K562 (cell line): ENCODE measurements at regions not wholly inside any gene's neighbourhood (a gene's known extent, or its start where the extent isn't known, plus 50 kb on each side); places are given as distances from the start of the nearest gene placed in this dataset.

ENCODE experiments used
- ATAC-seq: fragments of 200-7000 bp; cut with Tn5 transposase; 3 replicates; pipeline ENCODE4 v1.9.1; 2020; ENCODE audit warnings: moderate library complexity
- BruUV-seq: library from RNA; stranded (reverse); fragments of 400-500 nt; replicated peaks from 2 replicates; lab custom pipeline; 2021; lab: Mats Ljungman, UMichigan
- CTCF ChIA-PET: fragments of 300-600 bp; formaldehyde crosslinking; extraction: SDS; loops from one replicate; lab custom pipeline; 2021; ENCODE audit warnings: low intra/inter-chr PET ratio; lab: Yijun Ruan, JAX
- POLR2A ChIA-PET: fragments of 300-600, 350-650 bp; sonication (Branson Sonifier 250); formaldehyde crosslinking; extraction: SDS; loops from one replicate; lab custom pipeline; 2021; ENCODE audit warnings: antibody characterized with exemption, inconsistent platforms; lab: Yijun Ruan, JAX
- DNase-seq, 4 experiments: peaks; one replicate each; pipeline versions ENCODE4 v3.0.0 to v3.0.0-alpha.2; 2011 to 2018; ENCODE audit warnings: low spot score in 3 of 4, mixed read lengths in 3 of 4; ENCODE audit errors: extremely low read depth in 1 of 4
- FAIRE-seq: peaks from 2 replicates; lab custom pipeline; 2011; peaks lifted over from hg19 to GRCh38; lab: Jason Lieb, UNC
- H2AFZ ChIP-seq: 2 replicates; pipeline ENCODE4 v1.6.0; 2011; ENCODE audit warnings: low read depth, low read length, control low read depth, inconsistent platforms
- H3K27ac ChIP-seq: fragments of 200-600 bp; 3 replicates; pipeline ENCODE4 v1.8.0; 2011; ENCODE audit warnings: low read depth, mild to moderate bottlenecking, control low read depth, inconsistent platforms, low read length, moderate library complexity, mixed read lengths; ENCODE audit errors: extremely low read depth
- H3K27me3 ChIP-seq, 2 experiments: fragments of 300-600 bp in 1 of 2; 2 replicates in 1 of 2; 3 replicates in 1 of 2; pipeline versions ENCODE4 v1.6.0 to v1.8.0; 2011; ENCODE audit warnings: inconsistent platforms in 2 of 2, low read length in 2 of 2, mild to moderate bottlenecking in 1 of 2, mixed read lengths in 1 of 2, moderate library complexity in 1 of 2; ENCODE audit not compliant: control insufficient read depth in 2 of 2, insufficient read depth in 2 of 2
- H3K36me3 ChIP-seq: fragments of 300-600 bp; 3 replicates; pipeline ENCODE4 v1.8.0; 2011; ENCODE audit warnings: mild to moderate bottlenecking, low read length, inconsistent platforms; ENCODE audit not compliant: control insufficient read depth, insufficient read depth
- H3K4me1 ChIP-seq, 2 experiments: fragments of 200-600 bp in 1 of 2; replicated peaks in 1 of 2; 2 replicates in 1 of 2; 3 replicates in 1 of 2; pipeline versions ENCODE4 v1.5.1 to v1.8.0; 2011; ENCODE audit warnings: inconsistent platforms in 2 of 2, low read length in 2 of 2, mild to moderate bottlenecking in 1 of 2, mixed read lengths in 1 of 2, moderate library complexity in 1 of 2; ENCODE audit not compliant: control insufficient read depth in 2 of 2, insufficient read depth in 2 of 2
- H3K4me2 ChIP-seq: 2 replicates; pipeline ENCODE4 v1.6.1; 2011; ENCODE audit warnings: low read length, control low read depth, inconsistent platforms, mixed read lengths; ENCODE audit not compliant: insufficient read depth
- H3K4me3 ChIP-seq: fragments of 200-600 bp; sonication (generic), shearing (Covaris generic); 2 replicates; pipeline ENCODE4 v1.5.1; 2016; ENCODE audit warnings: control low read depth, inconsistent platforms
- H3K79me2 ChIP-seq: fragments of 200-600 bp; 3 replicates; pipeline ENCODE4 v1.8.0; 2011; ENCODE audit warnings: low read length, inconsistent platforms; ENCODE audit not compliant: control insufficient read depth, insufficient read depth
- H3K9ac ChIP-seq, 2 experiments: 2 replicates each; pipeline versions ENCODE4 v1.6.0 to v1.6.1; 2011; ENCODE audit warnings: low read depth in 2 of 2, low read length in 2 of 2, control low read depth in 1 of 2, inconsistent platforms in 1 of 2, mild to moderate bottlenecking in 1 of 2, mixed read lengths in 1 of 2; ENCODE audit not compliant: insufficient read depth in 1 of 2
- H3K9me1 ChIP-seq: one replicate; pipeline ENCODE4 v1.6.0; 2011; ENCODE audit warnings: inconsistent platforms, mild to moderate bottlenecking, low read length, moderate library complexity; ENCODE audit not compliant: control insufficient read depth, insufficient read depth
- H3K9me3 ChIP-seq: replicated peaks from 2 replicates; pipeline ENCODE4 v1.5.1; 2011; ENCODE audit warnings: low read depth, low read length, inconsistent platforms; ENCODE audit not compliant: control insufficient read depth, insufficient read depth
- H4K20me1 ChIP-seq: replicated peaks from 2 replicates; pipeline ENCODE4 v1.6.1; 2011; ENCODE audit warnings: low read length, inconsistent platforms, mixed read lengths; ENCODE audit not compliant: control insufficient read depth, insufficient read depth
- CSDE1 ChIP-seq, 2 experiments: fragments of 450-650 bp; IDR thresholded peaks; 2 replicates each; pipeline ENCODE4 v1.6.1; 2016; ENCODE audit warnings: mild to moderate bottlenecking in 1 of 2
- DDX20 ChIP-seq: fragments of 450-650 bp; IDR thresholded peaks from 2 replicates; pipeline ENCODE4 v1.6.1; 2016; ENCODE audit warnings: missing genetic modification characterization, low read depth, mild to moderate bottlenecking, missing compliant biosample characterization, moderate library complexity
- DIDO1 ChIP-seq: fragments of 450-650 bp; IDR thresholded peaks from 2 replicates; pipeline ENCODE4 v1.6.1; 2016; ENCODE audit warnings: low read depth, missing biosample characterization, missing genetic modification characterization
- DPF2 ChIP-seq: fragments of 450-650 bp; IDR thresholded peaks from 2 replicates; pipeline ENCODE4 v1.6.1; 2016
- FOXP4 ChIP-seq: sonication (generic); formaldehyde crosslinking; IDR thresholded peaks from 2 replicates; pipeline ENCODE4 v1.8.0; 2022; ENCODE audit warnings: mild to moderate bottlenecking, missing genetic modification reagents, borderline replicate concordance
- MCM3 ChIP-seq: fragments of 450-650 bp; IDR thresholded peaks from 2 replicates; pipeline ENCODE4 v1.6.1; 2016
- PCBP1 ChIP-seq: fragments of 200-400 bp; formaldehyde crosslinking; IDR thresholded peaks from 2 replicates; pipeline ENCODE4 v1.6.1; 2018; ENCODE audit warnings: mild to moderate bottlenecking, low read depth, low read length; ENCODE audit not compliant: poor library complexity, severe bottlenecking
- PHF20 ChIP-seq: fragments of 450-650 bp; IDR thresholded peaks from 2 replicates; pipeline ENCODE4 v1.6.1; 2018; ENCODE audit not compliant: partially characterized antibody
- PYGO2 ChIP-seq: fragments of 450-650 bp; IDR thresholded peaks from 2 replicates; pipeline ENCODE4 v1.6.1; 2016; ENCODE audit warnings: mild to moderate bottlenecking, missing genetic modification characterization, moderate library complexity, missing compliant biosample characterization
- ZNF639 ChIP-seq, 2 experiments: fragments of 200-800 bp in 1 of 2; sonication (Bioruptor generic) in 1 of 2; sonication (generic) in 1 of 2; formaldehyde crosslinking in 1 of 2; IDR thresholded peaks in 1 of 2; conservative IDR thresholded peaks in 1 of 2; 2 replicates each; pipeline versions ENCODE4 v1.5.0 to v1.6.1; 2016 to 2020; ENCODE audit warnings: missing compliant biosample characterization in 1 of 2, missing genetic modification characterization in 1 of 2, missing genetic modification reagents in 1 of 2
- WGBS: fragments of 100-300 bp; shearing (Covaris generic); methylation state at CpG from one replicate; pipeline ENCODE4 v1.1.6; 2016; ENCODE audit warnings: low coverage, mixed read lengths; ENCODE audit not compliant: insufficient coverage; ENCODE audit errors: missing lambda C conversion rate; 5-methylcytosine and 5-hydroxymethylcytosine counted together
- in situ Hi-C: fragments of 300-500 bp; cut with MboI; formaldehyde crosslinking; loops from 4 replicates; pipeline ENCODE4 v1.15.0; 2018; ENCODE audit warnings: inconsistent platforms, mixed read lengths
- intact Hi-C: fragments of 100-400 bp; cut with micrococcal nuclease; formaldehyde crosslinking; loops from 2 replicates; pipeline ENCODE4 v1.14.2; 2022

GRCh38 chr2:234641086-234641485, 144.2 kb upstream of the ARL4C start (continued):
- TF ChIP-seq MCM3 = no peak

- H4K20me1 ChIP-seq = no peaks in the 10 kb centered on the region
Measured at GRCh38 chr2:234640657-234641056, 143.8 kb upstream of the ARL4C start.

More at GRCh38 chr2:234640657-234641056, 143.8 kb upstream of the ARL4C start:
- H3K4me2 ChIP-seq = no peak overlapping the region
- H3K9ac ChIP-seq = no peak overlapping the region
- 0% methylated on average over 1 of the region's 1 CpG for WGBS
- DNase-seq = no peak
- no peaks in the 10 kb centered on the region for H3K36me3 ChIP-seq
- ChIA-PET CTCF (no interaction called here), POLR2A (no interaction called here)
- H3K27me3 ChIP-seq = no peaks in the 10 kb centered on the region
- H3K4me3 ChIP-seq = no peak overlapping the region
- H2AFZ ChIP-seq = no peak overlapping the region
- in situ Hi-C loops (no loop called here), intact Hi-C loops (no loop called here)
- TF ChIP-seq CSDE1 (IDR thresholded peaks at IDR 0.05) (no peak), DIDO1 (tag) (no peak), FOXP4 (CRISPR knock-in tag) (no peak), PCBP1 (no peak), DPF2 (no peak), PYGO2 (tag) (no peak), ZNF639 (CRISPR knock-in tag; conservative IDR thresholded peaks at IDR 0.05 in 1 of 2, IDR thresholded peaks at IDR 0.05 in 1 of 2) (no peak), PHF20 (no peak), DDX20 (tag) (no peak)
- no peaks in the 10 kb centered on the region for H3K79me2 ChIP-seq
- BruUV-seq = no TSS peak
- no peaks in the 10 kb centered on the region for H3K4me1 ChIP-seq
- no peak for FAIRE-seq
- H3K9me1 ChIP-seq = no peaks in the 10 kb centered on the region
- no peak for ATAC-seq
- no peak overlapping the region for H3K27ac ChIP-seq
- no peaks in the 10 kb centered on the region for H3K9me3 ChIP-seq
